Ascending aorta (tissue), 2 donors: ENCODE measurements at regions not wholly inside any gene's neighbourhood (a gene's known extent, or its start where the extent isn't known, plus 50 kb on each side); places are given as distances from the start of the nearest gene placed in this dataset.

Experiments used
- DNase-seq, 2 donors: peaks; one replicate each; pipeline ENCODE4 v3.0.0-alpha.2; 2019; ENCODE audit warnings: low spot score in 2 of 2
- H3K27ac ChIP-seq, 2 donors: fragments of 200-600 bp; sonication (generic); one replicate each; pipeline ENCODE4 v1.5.1; 2016 to 2017; ENCODE audit warnings: mild to moderate bottlenecking in 1 of 2
- H3K27me3 ChIP-seq: fragments of 200-600 bp; sonication (generic); one replicate; pipeline ENCODE4 v1.5.1; 2017
- H3K36me3 ChIP-seq, 2 donors: fragments of 200-600 bp; sonication (generic); one replicate each; pipeline ENCODE4 v1.5.1; 2016
- H3K4me1 ChIP-seq, 2 donors: fragments of 200-600 bp; sonication (generic); one replicate each; pipeline ENCODE4 v1.5.1; 2016 to 2017; ENCODE audit warnings: mild to moderate bottlenecking in 1 of 2
- H3K4me3 ChIP-seq, 2 donors: fragments of 200-600 bp; sonication (generic); one replicate each; pipeline ENCODE4 v1.5.1; 2016 to 2017; ENCODE audit warnings: mild to moderate bottlenecking in 1 of 2
- H3K9me3 ChIP-seq, 2 donors: fragments of 200-600 bp; sonication (generic); one replicate each; pipeline ENCODE4 v1.5.1; 2016
- CTCF ChIP-seq, 3 experiments: fragments of 200-600 bp in 2 of 3; fragments of 450-650 bp in 1 of 3; sonication (generic) in 2 of 3; IDR thresholded peaks; one replicate each; pipeline ENCODE4 v1.5.1; 2016 to 2019; ENCODE audit warnings: antibody characterized with exemption in 3 of 3, mild to moderate bottlenecking in 1 of 3, moderate library complexity in 1 of 3
- intact Hi-C: fragments of 100-400 bp; cut with DNase I; formaldehyde crosslinking; loops from one replicate; pipeline ENCODE4 v1.15.1; 2023

GRCh38 chr14:81632157-81632556 is 98.5 kb upstream of the SEL1L start:
- Histone ChIP-seq H3K9me3 (no peaks in the 10 kb centered on the region), H3K27me3 (no peaks in the 10 kb centered on the region), H3K36me3 (no peaks in the 10 kb centered on the region), H3K4me1 (no peaks in the 10 kb centered on the region), H3K27ac (no peak overlapping the region), H3K4me3 (no peak overlapping the region)
- intact Hi-C loops = no loop called here
- DNase-seq = no peak
- no peak for TF ChIP-seq CTCF (IDR thresholded peaks at IDR 0.05)

- TF ChIP-seq CTCF (IDR thresholded peaks at IDR 0.05) = no peak
- intact Hi-C loops = no loop called here
- no peak for DNase-seq
- no peaks in the 10 kb centered on the region for H3K27me3 ChIP-seq
- no peaks in the 10 kb centered on the region for H3K36me3 ChIP-seq
- H3K9me3 ChIP-seq = no peaks in the 10 kb centered on the region
- no peak overlapping the region for H3K27ac ChIP-seq
- H3K4me1 ChIP-seq = no peaks in the 10 kb centered on the region
- H3K4me3 ChIP-seq = no peak overlapping the region
These were observed 99.8 kb upstream of the SEL1L start for GRCh38 chr14:81633496-81633895.

GRCh38 chr14:81637639-81638038 is 104.0 kb upstream of the SEL1L start:
- DNase-seq = no peak
- no peaks in the 10 kb centered on the region for H3K4me1 ChIP-seq
- H3K27ac ChIP-seq = no peak overlapping the region
- TF ChIP-seq CTCF (IDR thresholded peaks at IDR 0.05) = no peak
- intact Hi-C loops = no loop called here
- H3K4me3 ChIP-seq = no peak overlapping the region
- H3K9me3 ChIP-seq = no peaks in the 10 kb centered on the region
- H3K36me3 ChIP-seq = no peaks in the 10 kb centered on the region
- H3K27me3 ChIP-seq = no peaks in the 10 kb centered on the region

GRCh38 chr14:81638656-81639280 is 105.1 kb upstream of the SEL1L start:
- H3K27me3 ChIP-seq = no peaks in the 10 kb centered on the region
- H3K4me3 ChIP-seq = no peak overlapping the region
- no peak for DNase-seq
- no peaks in the 10 kb centered on the region for H3K4me1 ChIP-seq
- TF ChIP-seq CTCF (IDR thresholded peaks at IDR 0.05) = no peak
- no peaks in the 10 kb centered on the region for H3K36me3 ChIP-seq
- no peaks in the 10 kb centered on the region for H3K9me3 ChIP-seq
- no peak overlapping the region for H3K27ac ChIP-seq
- intact Hi-C loops = no loop called here

- H3K36me3 ChIP-seq = no peaks in the 10 kb centered on the region
These were observed 120.0 kb upstream of the SEL1L start for GRCh38 chr14:81653626-81654025.

More at GRCh38 chr14:81653626-81654025, 120.0 kb upstream of the SEL1L start:
- no peak overlapping the region for H3K27ac ChIP-seq
- H3K4me1 ChIP-seq = peaks cover 0 to 4% of the 10 kb centered on the region in 2 donors
- intact Hi-C loops = no loop called here
- TF ChIP-seq CTCF (IDR thresholded peaks at IDR 0.05) = no peak
- DNase-seq = no peak
- no peaks in the 10 kb centered on the region for H3K27me3 ChIP-seq
- no peak overlapping the region for H3K4me3 ChIP-seq
- no peaks in the 10 kb centered on the region for H3K9me3 ChIP-seq
